A673 (cell line): ENCODE measurements at regions not wholly inside any gene's neighbourhood (a gene's known extent, or its start where the extent isn't known, plus 50 kb on each side); places are given as distances from the start of the nearest gene placed in this dataset.

Experiments
- CTCF ChIP-seq: fragments of 300-800, 200-600 bp; sonication (generic); conservative IDR thresholded peaks from 2 replicates; pipeline ENCODE4 v1.5.1; 2017; ENCODE audit warnings: low read depth, mild to moderate bottlenecking, antibody characterized with exemption, low read length, moderate library complexity, mixed read lengths
- EZH2 ChIP-seq: fragments of 200-600 bp; sonication (generic); IDR thresholded peaks from 2 replicates; pipeline ENCODE4 v1.6.1; 2017; ENCODE audit warnings: borderline replicate concordance, low read depth, mild to moderate bottlenecking, mixed read lengths, antibody characterized with exemption, low read length; ENCODE audit not compliant: poor library complexity, severe bottlenecking

- no peak for TF ChIP-seq CTCF
- TF ChIP-seq EZH2: no peak
These were observed 85.5 kb downstream of the CAPZA3 start for GRCh38 chr12:18823461-18823860.
